ENCODE measurements at regions not wholly inside any gene's neighbourhood (a gene's known extent, or its start where the extent isn't known, plus 50 kb on each side); places are given as distances from the start of the nearest gene placed in this dataset.
"Not testable (repeated sequence)": the region's sequence is repeated elsewhere in the genome, so short reads cannot be mapped to it uniquely, and the experiment has no call there.

- DNase-seq (no peak), ATAC-seq (no peak)
- no peak overlapping the region for H3K27ac Mint-ChIP-seq
- peaks cover 0 to 5% of the 10 kb centered on the region in 2 donors for H3K9me3 Mint-ChIP-seq
- no peaks in the 10 kb centered on the region for H3K4me1 Mint-ChIP-seq
- H3K27me3 Mint-ChIP-seq = no peaks in the 10 kb centered on the region
- no peak overlapping the region for H3K4me3 Mint-ChIP-seq
Observed at GRCh38 chr9:74117731-74118130, 379.4 kb upstream of the RORB start.

- Mint-ChIP-seq H3K9me3 (peaks cover 0 to 5% of the 10 kb centered on the region in 2 donors), H3K4me3 (no peak overlapping the region), H3K27ac (no peak overlapping the region), H3K27me3 (no peaks in the 10 kb centered on the region), H3K4me1 (no peaks in the 10 kb centered on the region)
- ATAC-seq = no peak
- DNase-seq = no peak
Observed at GRCh38 chr9:74120061-74120460, 377.1 kb upstream of the RORB start.

- DNase-seq (no peak), ATAC-seq (no peak)
- no peaks in the 10 kb centered on the region for H3K27me3 Mint-ChIP-seq
- H3K4me3 Mint-ChIP-seq = no peak overlapping the region
- H3K4me1 Mint-ChIP-seq = no peaks in the 10 kb centered on the region
- no peak overlapping the region for H3K27ac Mint-ChIP-seq
- H3K9me3 Mint-ChIP-seq = peaks cover 0 to 5% of the 10 kb centered on the region in 2 donors
Observed at GRCh38 chr9:74120470-74120869, 376.7 kb upstream of the RORB start.

- Mint-ChIP-seq H3K27me3 (no peaks in the 10 kb centered on the region), H3K4me1 (no peaks in the 10 kb centered on the region), H3K9me3 (peaks cover 0 to 9% of the 10 kb centered on the region in 2 donors), H3K4me3 (no peak overlapping the region), H3K27ac (no peak overlapping the region)
- DNase-seq = no peak
- no peak for ATAC-seq
Observed at GRCh38 chr9:74122216-74122615, 374.9 kb upstream of the RORB start.

GRCh38 chr9:74122661-74123060 is 374.5 kb upstream of the RORB start:
- no peaks in the 10 kb centered on the region for H3K4me1 Mint-ChIP-seq
- DNase-seq = no peak
- H3K9me3 Mint-ChIP-seq = peaks cover 0 to 9% of the 10 kb centered on the region in 2 donors
- H3K4me3 Mint-ChIP-seq = no peak overlapping the region
- no peak overlapping the region for H3K27ac Mint-ChIP-seq
- no peaks in the 10 kb centered on the region for H3K27me3 Mint-ChIP-seq
- no peak for ATAC-seq

- DNase-seq (no peak), ATAC-seq (no peak)
- H3K9me3 Mint-ChIP-seq = peaks cover 6 to 8% of the 10 kb centered on the region in 2 donors
- H3K27ac Mint-ChIP-seq = no peak overlapping the region
- no peaks in the 10 kb centered on the region for H3K27me3 Mint-ChIP-seq
- no peaks in the 10 kb centered on the region for H3K4me1 Mint-ChIP-seq
- no peak overlapping the region for H3K4me3 Mint-ChIP-seq
Observed at GRCh38 chr9:74125941-74126340, 371.2 kb upstream of the RORB start.

DNA sequence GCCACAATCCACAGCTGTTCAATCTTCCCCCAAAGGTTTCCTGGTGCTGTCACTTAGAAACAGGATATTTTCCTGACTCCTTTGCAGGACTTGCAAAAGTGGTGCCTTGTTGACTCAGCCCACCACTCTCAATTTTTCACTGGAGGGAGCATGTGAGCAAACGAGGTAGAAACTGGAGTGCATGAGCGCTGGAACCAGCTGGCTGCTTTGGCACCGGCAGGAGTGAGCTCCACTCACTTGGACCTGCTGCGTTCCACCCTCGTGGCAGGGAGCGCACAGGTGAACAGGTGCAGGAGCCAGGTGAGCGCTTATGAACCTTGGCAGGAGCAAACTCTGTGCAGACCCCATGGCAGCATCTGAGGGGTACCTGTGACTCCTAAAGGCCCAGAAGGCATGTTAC is 364.1 kb upstream of the RORB start:
- peak; percentile 12 for ATAC-seq
- Mint-ChIP-seq H3K4me1 (no peaks in the 10 kb centered on the region), H3K9me3 (peaks cover 0 to 12% of the 10 kb centered on the region in 2 donors), H3K27ac (no peak overlapping the region), H3K27me3 (no peaks in the 10 kb centered on the region), H3K4me3 (no peak overlapping the region)
- no peak for DNase-seq

DNA sequence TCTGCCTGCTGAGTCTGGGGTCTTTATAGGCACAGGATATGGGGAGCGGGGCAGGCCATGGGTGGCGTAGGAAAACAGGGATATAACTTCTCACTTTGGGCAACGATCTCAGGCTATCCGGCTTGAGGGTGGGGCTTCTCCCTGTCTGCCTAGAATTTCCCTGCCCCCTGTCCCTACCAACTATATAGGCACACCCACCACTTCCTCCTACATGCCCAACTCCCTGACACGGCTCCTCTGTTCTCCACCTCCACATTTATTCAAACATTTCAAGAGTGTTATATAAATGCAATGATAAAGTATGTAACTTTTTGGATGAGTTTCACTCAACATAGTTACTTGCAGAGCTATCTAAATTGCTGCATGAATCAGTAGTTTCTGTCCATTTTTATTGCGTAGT is 363.2 kb upstream of the RORB start:
- no peak for DNase-seq
- Mint-ChIP-seq H3K4me1 (no peaks in the 10 kb centered on the region), H3K4me3 (no peak overlapping the region), H3K27ac (no peak overlapping the region), H3K9me3 (peaks cover 0 to 7% of the 10 kb centered on the region in 2 donors), H3K27me3 (no peaks in the 10 kb centered on the region)
- ATAC-seq = no peak

DNA sequence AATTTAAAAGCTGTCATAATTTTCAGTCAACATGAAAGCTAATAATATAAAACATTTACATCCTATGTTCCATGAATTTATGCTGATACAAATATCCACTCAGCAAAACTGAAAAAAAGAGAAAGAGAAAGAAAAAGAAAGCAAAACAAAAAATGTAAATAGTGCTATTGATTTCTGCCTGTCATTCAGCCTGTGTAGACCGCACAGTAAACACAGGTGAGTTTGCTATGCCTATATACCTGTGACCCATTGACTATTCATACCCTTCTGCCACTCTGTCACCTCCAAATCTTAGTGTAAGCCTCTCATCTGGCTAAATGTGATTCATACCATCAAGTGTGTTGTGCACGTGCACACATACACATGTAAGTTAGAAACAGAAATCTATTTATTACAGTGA is 359.0 kb upstream of the RORB start:
- H3K4me3 Mint-ChIP-seq = no peak overlapping the region
- H3K27me3 Mint-ChIP-seq = no peaks in the 10 kb centered on the region
- H3K9me3 Mint-ChIP-seq = peaks cover 0 to 4% of the 10 kb centered on the region in 2 donors
- no peak overlapping the region for H3K27ac Mint-ChIP-seq
- no peaks in the 10 kb centered on the region for H3K4me1 Mint-ChIP-seq
- ATAC-seq = no peak
- no peak for DNase-seq

- Mint-ChIP-seq H3K27ac (no peak overlapping the region), H3K27me3 (no peaks in the 10 kb centered on the region), H3K4me3 (no peak overlapping the region), H3K9me3 (peaks cover 0 to 4% of the 10 kb centered on the region in 2 donors), H3K4me1 (no peaks in the 10 kb centered on the region)
- no peak for DNase-seq
- ATAC-seq = no peak
Observed at GRCh38 chr9:74140141-74140540, 357.0 kb upstream of the RORB start.

GRCh38 chr9:74147906-74148305 is 349.2 kb upstream of the RORB start:
- H3K4me1 Mint-ChIP-seq = no peaks in the 10 kb centered on the region
- peaks cover 0 to 6% of the 10 kb centered on the region in 2 donors for H3K9me3 Mint-ChIP-seq
- H3K27ac Mint-ChIP-seq = no peak overlapping the region
- H3K27me3 Mint-ChIP-seq = no peaks in the 10 kb centered on the region
- no peak for DNase-seq
- H3K4me3 Mint-ChIP-seq = no peak overlapping the region
- no peak for ATAC-seq

DNA sequence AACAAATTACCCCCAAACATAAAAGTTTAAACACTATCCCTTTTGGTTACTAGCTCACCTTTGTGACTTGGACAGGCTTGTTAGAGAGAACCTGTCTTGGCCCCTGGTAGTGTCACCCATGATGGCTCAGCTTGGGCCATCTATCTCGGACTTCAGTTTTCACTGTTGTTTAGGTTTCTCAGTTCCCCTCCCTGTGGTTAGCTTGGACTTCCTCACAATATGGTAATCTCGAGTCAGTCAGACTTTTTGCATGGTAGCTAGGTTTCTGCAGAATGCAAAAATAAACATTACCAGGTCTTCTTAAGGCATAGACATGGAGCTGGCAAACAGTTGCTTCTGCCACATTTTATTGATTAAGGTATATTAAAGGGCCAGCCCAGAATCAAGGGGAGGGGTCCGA is 324.3 kb upstream of the RORB start:
- Mint-ChIP-seq H3K27ac (no peak overlapping the region), H3K4me1 (no peaks in the 10 kb centered on the region), H3K27me3 (no peaks in the 10 kb centered on the region), H3K4me3 (no peak overlapping the region), H3K9me3 (peaks cover 7% of the 10 kb centered on the region in 2 donors)
- DNase-seq (no peak), ATAC-seq (no peak)

GRCh38 chr9:74173284-74173683 is 323.9 kb upstream of the RORB start:
- H3K27me3 Mint-ChIP-seq = no peaks in the 10 kb centered on the region
- H3K4me1 Mint-ChIP-seq = no peaks in the 10 kb centered on the region
- no peak for ATAC-seq
- H3K4me3 Mint-ChIP-seq = no peak overlapping the region
- no peak for DNase-seq
- peaks cover 7% of the 10 kb centered on the region in 2 donors for H3K9me3 Mint-ChIP-seq
- no peak overlapping the region for H3K27ac Mint-ChIP-seq

DNA sequence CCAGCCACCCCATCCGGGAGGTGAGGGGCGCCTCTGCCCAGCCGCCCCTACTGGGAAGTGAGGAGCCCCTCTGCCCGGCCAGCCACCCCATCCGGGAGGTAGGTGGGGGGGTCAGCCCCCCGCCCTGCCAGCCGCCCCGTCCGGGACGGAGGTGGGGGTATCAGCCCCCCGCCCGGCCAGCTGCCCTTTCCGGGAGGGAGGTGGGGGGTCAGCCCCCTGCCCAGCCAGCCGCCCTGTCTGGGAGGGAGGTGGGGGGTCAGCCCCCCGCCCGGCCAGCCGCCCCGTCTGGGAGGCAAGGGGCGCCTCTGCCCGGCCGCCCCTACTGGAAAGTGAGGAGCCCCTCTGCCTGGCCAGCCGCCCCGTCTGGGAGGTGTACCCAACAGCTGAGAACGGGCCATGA is 299.4 kb upstream of the RORB start:
- H3K4me1 Mint-ChIP-seq, H3K27me3 Mint-ChIP-seq, H3K27ac Mint-ChIP-seq, ATAC-seq, DNase-seq, H3K4me3 Mint-ChIP-seq: not testable (repeated sequence)
- peaks cover 5 to 30% of the 10 kb centered on the region in 2 donors for H3K9me3 Mint-ChIP-seq

DNA sequence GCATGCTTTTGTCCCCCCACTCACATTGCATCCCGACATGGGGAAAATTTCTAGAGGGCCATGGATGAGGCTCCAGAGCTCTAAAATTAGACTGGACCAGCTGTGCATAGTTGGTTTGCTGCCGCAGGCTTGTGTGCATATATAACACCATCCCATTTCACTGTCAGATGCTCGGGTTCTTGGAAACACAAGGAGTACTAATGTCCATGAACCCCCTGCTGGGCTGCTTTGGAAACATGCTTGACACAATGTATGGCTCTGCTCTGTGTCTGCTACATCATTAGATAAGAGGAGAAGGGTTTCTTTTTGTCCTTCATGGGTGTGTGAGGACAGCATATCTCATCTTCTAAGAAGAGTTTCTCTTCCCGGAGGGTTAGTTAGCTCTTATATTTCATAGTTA is 292.1 kb upstream of the RORB start:
- no peaks in the 10 kb centered on the region for H3K9me3 Mint-ChIP-seq

DNA sequence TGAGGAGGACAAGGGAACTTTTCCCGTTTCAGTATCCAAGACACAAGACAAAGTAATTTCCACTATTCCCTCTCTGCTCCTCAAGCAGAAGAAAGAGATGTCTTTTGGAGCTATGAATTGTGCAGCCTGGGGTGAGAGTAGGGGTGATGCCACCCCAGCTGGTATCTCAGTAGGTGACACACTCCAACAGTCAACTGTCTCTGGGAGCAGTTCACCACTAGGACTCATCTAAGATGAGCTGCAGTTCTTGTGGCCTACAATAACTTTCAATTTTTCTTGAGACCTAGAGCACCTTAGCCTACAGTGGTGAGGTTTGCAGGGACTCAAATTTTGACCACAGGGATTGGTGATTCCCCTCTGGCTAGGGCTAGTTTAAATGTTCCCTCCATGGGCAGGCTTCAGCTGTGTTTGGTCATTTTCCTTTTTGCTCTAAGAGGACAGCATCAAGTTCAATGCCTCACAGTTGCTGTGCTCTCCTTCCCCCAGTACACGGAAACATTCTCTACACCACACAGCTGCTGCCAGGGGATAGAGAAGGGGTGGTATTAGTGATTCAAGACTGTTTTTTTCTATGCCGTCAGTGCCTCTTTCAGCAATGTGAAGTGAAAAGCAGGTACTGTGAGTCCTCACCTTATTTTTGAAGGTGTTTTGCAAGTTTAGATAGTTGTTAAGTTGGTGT is 278.6 kb upstream of the RORB start:
- Mint-ChIP-seq H3K27me3 (no peaks in the 10 kb centered on the region), H3K4me1 (no peaks in the 10 kb centered on the region), H3K27ac (no peak overlapping the region), H3K9me3 (peaks cover 4 to 26% of the 10 kb centered on the region in 2 donors), H3K4me3 (no peak overlapping the region)
- no peak for ATAC-seq
- no peak for DNase-seq

More for the DNA sequence above, 292.1 kb upstream of the RORB start:
- Mint-ChIP-seq H3K27ac (no peak overlapping the region), H3K27me3 (no peaks in the 10 kb centered on the region), H3K4me3 (no peak overlapping the region), H3K4me1 (no peaks in the 10 kb centered on the region)
- no peak for DNase-seq
- ATAC-seq = no peak

GRCh38 chr9:74220327-74220726 is 276.8 kb upstream of the RORB start:
- ATAC-seq (no peak), DNase-seq (no peak)
- Mint-ChIP-seq H3K4me3 (no peak overlapping the region), H3K27me3 (no peaks in the 10 kb centered on the region), H3K9me3 (peaks cover 4 to 26% of the 10 kb centered on the region in 2 donors), H3K27ac (no peak overlapping the region), H3K4me1 (no peaks in the 10 kb centered on the region)

Measured in stimulated activated naive CD8-positive, alpha-beta T cell treated with anti-CD3 and anti-CD28 coated beads, Interleukin-15, amount 100 ng/mL, for 72 hours (primary cell).